CD4-positive, alpha-beta T cell (primary cell): ENCODE measurements at regions not wholly inside any gene's neighbourhood (a gene's known extent, or its start where the extent isn't known, plus 50 kb on each side); places are given as distances from the start of the nearest gene placed in this dataset.

Experiments used
- ATAC-seq: fragments of 200-7000 bp; cut with Tn5 transposase; one replicate; pipeline ENCODE4 v1.10.0; 2022; ENCODE audit warnings: mild to moderate bottlenecking; ENCODE audit not compliant: poor library complexity
- CTCF ChIA-PET: fragments of 350-600 bp; sonication (Branson Sonifier 250); formaldehyde crosslinking; loops from one replicate; lab custom pipeline; 2021; ENCODE audit warnings: antibody characterized with exemption, inconsistent platforms; lab: Charles Lee
- POLR2A ChIA-PET: fragments of 350-600 bp; sonication (Branson Sonifier 250); formaldehyde crosslinking; loops from one replicate; lab custom pipeline; 2021; ENCODE audit warnings: antibody characterized with exemption, inconsistent platforms; lab: Charles Lee
- DNase-seq, 14 experiments: peaks; one replicate each; pipeline ENCODE4 v3.0.0-alpha.2; 2013 to 2020; ENCODE audit warnings: mixed read lengths in 2 of 14
- H3K27ac ChIP-seq, 2 donors: one replicate each; pipeline versions ENCODE4 v1.5.1 to v1.7.0; 2013; ENCODE audit warnings: low read length in 2 of 2, low read depth in 1 of 2, mild to moderate bottlenecking in 1 of 2
- H3K27me3 ChIP-seq, 2 experiments: 1 replicate in 1 of 2; 2 replicates in 1 of 2; pipeline versions ENCODE4 v1.6.1 to v1.7.0; 2013; ENCODE audit warnings: low read length in 2 of 2, control low read depth in 1 of 2, mild to moderate bottlenecking in 1 of 2, moderate library complexity in 1 of 2; ENCODE audit not compliant: insufficient read depth in 2 of 2, control insufficient read depth in 1 of 2
- H3K36me3 ChIP-seq: one replicate; pipeline ENCODE4 v1.6.1; 2013; ENCODE audit warnings: low read length, control low read depth; ENCODE audit not compliant: insufficient read depth
- H3K4me1 ChIP-seq: one replicate; pipeline ENCODE4 v1.6.1; 2013; ENCODE audit warnings: low read length, control low read depth; ENCODE audit not compliant: insufficient read depth
- H3K4me3 ChIP-seq: one replicate; pipeline ENCODE4 v1.5.1; 2013; ENCODE audit warnings: mild to moderate bottlenecking, low read length, moderate library complexity
- H3K9me3 ChIP-seq, 2 experiments: 1 replicate in 1 of 2; 2 replicates in 1 of 2; pipeline versions ENCODE4 v1.6.1 to v1.7.0; 2013; ENCODE audit warnings: low read length in 2 of 2, mild to moderate bottlenecking in 2 of 2, control low read depth in 1 of 2, moderate library complexity in 1 of 2; ENCODE audit not compliant: control insufficient read depth in 1 of 2, insufficient read depth in 1 of 2
- H3K27ac Mint-ChIP-seq: one replicate; pipeline ENCODE4 v1.8.0; 2020; ENCODE audit warnings: mixed read lengths
- H3K27me3 Mint-ChIP-seq: one replicate; pipeline ENCODE4 v1.8.0; 2021; ENCODE audit warnings: mixed read lengths
- H3K36me3 Mint-ChIP-seq: one replicate; pipeline ENCODE4 v1.8.0; 2021; ENCODE audit warnings: low read depth, mixed read lengths
- H3K4me1 Mint-ChIP-seq: one replicate; pipeline ENCODE4 v1.8.0; 2021; ENCODE audit warnings: low read depth, mixed read lengths
- H3K4me3 Mint-ChIP-seq: one replicate; pipeline ENCODE4 v1.8.0; 2020; ENCODE audit warnings: mild to moderate bottlenecking, mixed read lengths
- H3K9me3 Mint-ChIP-seq: one replicate; pipeline ENCODE4 v1.8.0; 2020; ENCODE audit warnings: mixed read lengths
- CTCF ChIP-seq: fragments of 200-600 bp; IDR thresholded peaks from one replicate; pipeline ENCODE4 v1.8.0; 2022; ENCODE audit warnings: antibody characterized with exemption, mild to moderate bottlenecking
- intact Hi-C, 2 experiments: fragments of 100-400 bp; cut with DNase I in 1 of 2; cut with micrococcal nuclease in 1 of 2; formaldehyde crosslinking; loops; one replicate each; pipeline versions ENCODE4 v1.15.1 to v1.9.0; 2023 to 2025; cut with DNase I, micrococcal nuclease

DNA sequence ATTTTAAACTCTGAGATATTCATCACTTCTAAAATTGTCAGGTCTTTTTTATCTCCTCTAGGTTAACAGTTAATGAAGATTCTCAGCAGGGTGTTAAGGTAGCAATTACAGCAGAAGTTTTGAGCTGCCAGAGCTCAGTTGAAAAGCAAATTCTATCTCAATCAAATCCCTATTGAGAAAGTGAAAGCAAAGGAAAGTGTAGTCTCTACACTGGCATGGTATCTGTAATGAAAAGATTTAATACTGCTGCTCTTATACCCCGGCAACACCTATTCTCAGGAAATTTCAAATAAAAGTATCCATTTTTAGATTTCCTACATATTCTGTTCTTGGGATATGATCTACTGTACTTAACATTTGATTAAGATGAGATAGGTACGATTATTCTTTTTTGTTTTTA lies 913.5 kb downstream of the MRPL39 start:
- CTCF ChIA-PET: no interaction called here

GRCh38 chr21:24681456-24681855 lies 925.8 kb downstream of the MRPL39 start:
- Mint-ChIP-seq H3K27ac (no peak overlapping the region), H3K36me3 (no peaks in the 10 kb centered on the region), H3K27me3 (no peaks in the 10 kb centered on the region), H3K9me3 (peaks cover 1% of the 10 kb centered on the region), H3K4me3 (no peak overlapping the region), H3K4me1 (no peaks in the 10 kb centered on the region)
- DNase-seq (no peak), ATAC-seq (no peak)
- no peak overlapping the region for H3K4me3 ChIP-seq
- no peak overlapping the region for H3K27ac ChIP-seq
- H3K36me3 ChIP-seq: no peaks in the 10 kb centered on the region
- intact Hi-C loops: no loop called here
- no peaks in the 10 kb centered on the region for H3K27me3 ChIP-seq
- H3K9me3 ChIP-seq: no peaks in the 10 kb centered on the region
- TF ChIP-seq CTCF: no peak
- CTCF ChIA-PET: no interaction called here
- H3K4me1 ChIP-seq: no peaks in the 10 kb centered on the region
- POLR2A ChIA-PET: no interaction called here

More for the DNA sequence above, 913.5 kb downstream of the MRPL39 start:
- no peak overlapping the region for H3K4me3 Mint-ChIP-seq
- no peak overlapping the region for H3K4me3 ChIP-seq
- no peaks in the 10 kb centered on the region for H3K27me3 Mint-ChIP-seq
- H3K27ac Mint-ChIP-seq: no peak overlapping the region
- H3K27me3 ChIP-seq: no peaks in the 10 kb centered on the region
- H3K4me1 ChIP-seq: no peaks in the 10 kb centered on the region
- H3K36me3 ChIP-seq: no peaks in the 10 kb centered on the region
- H3K9me3 ChIP-seq: peaks cover 0 to 5% of the 10 kb centered on the region in 2 experiments
- peaks cover 3% of the 10 kb centered on the region for H3K9me3 Mint-ChIP-seq
- no peak for ATAC-seq
- no peak overlapping the region for H3K27ac ChIP-seq
- no peaks in the 10 kb centered on the region for H3K4me1 Mint-ChIP-seq
- POLR2A ChIA-PET: no interaction called here
- intact Hi-C loops: no loop called here
- TF ChIP-seq CTCF: no peak
- no peaks in the 10 kb centered on the region for H3K36me3 Mint-ChIP-seq
- DNase-seq: no peak

DNA sequence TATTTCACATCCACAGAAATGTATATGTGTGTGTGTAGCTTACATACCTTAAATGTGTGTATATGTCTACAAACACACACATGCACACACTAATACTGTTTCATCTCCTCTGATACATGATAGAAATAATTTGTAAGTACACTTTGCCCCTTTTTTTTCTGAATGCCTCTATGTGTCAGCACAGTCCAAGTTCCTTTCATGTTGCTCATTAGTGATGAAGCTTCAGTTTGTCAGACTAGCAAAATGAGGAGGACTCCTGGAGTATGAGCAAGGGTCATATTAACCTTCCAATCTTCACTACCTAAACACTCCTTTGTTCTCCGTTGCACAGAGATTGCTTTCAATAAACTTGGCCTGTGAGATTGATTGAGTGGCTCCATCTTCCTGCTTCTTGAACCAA lies 935.4 kb downstream of the MRPL39 start:
- H3K27ac ChIP-seq: no peak overlapping the region
- intact Hi-C loops: no loop called here

More for the DNA sequence above, 935.4 kb downstream of the MRPL39 start:
- Mint-ChIP-seq H3K27ac (no peak overlapping the region), H3K4me1 (no peaks in the 10 kb centered on the region), H3K9me3 (peaks cover 3% of the 10 kb centered on the region), H3K27me3 (no peaks in the 10 kb centered on the region), H3K36me3 (no peaks in the 10 kb centered on the region), H3K4me3 (no peak overlapping the region)
- Histone ChIP-seq H3K4me3 (no peak overlapping the region), H3K4me1 (no peaks in the 10 kb centered on the region), H3K27me3 (no peaks in the 10 kb centered on the region), H3K36me3 (no peaks in the 10 kb centered on the region), H3K9me3 (peaks cover 0 to 10% of the 10 kb centered on the region in 2 experiments)
- no peak for TF ChIP-seq CTCF
- CTCF ChIA-PET: no interaction called here
- DNase-seq: no peak
- POLR2A ChIA-PET: no interaction called here
- no peak for ATAC-seq
